Umbilical cord (tissue), 1 donor: ENCODE measurements at regions not wholly inside any gene's neighbourhood (a gene's known extent, or its start where the extent isn't known, plus 50 kb on each side); places are given as distances from the start of the nearest gene placed in this dataset.
"Not testable (repeated sequence)": the region's sequence is repeated elsewhere in the genome, so short reads cannot be mapped to it uniquely, and the experiment has no call there.

Experiments
- DNase-seq: peaks from one replicate; pipeline ENCODE4 v3.0.0-alpha.2; 2015; ENCODE audit warnings: low spot score

GRCh38 chr6:72533606-72534005, 88.3 kb upstream of the KCNQ5 start:
- peak; percentile 39 for DNase-seq

DNA sequence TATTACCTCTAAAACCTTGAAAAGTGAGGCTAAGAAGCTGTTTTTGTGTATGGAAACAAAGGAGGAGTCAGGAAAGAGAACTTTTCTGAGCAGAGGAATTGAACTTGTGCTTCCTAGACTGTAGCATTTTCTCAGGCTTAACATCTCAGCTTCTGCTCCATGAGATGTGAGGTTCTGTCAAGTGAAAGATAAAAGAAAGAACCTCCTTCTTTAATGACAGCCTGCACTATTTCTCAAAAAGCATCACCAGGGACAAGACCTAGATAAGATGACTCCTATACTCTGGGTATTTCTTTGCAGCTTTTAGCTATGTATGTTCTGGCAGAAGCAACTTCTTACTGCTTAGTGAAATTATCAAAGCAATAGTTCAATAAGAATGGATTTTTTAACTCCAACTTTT, 87.6 kb upstream of the KCNQ5 start:
- peak; percentile 90 for DNase-seq

- DNase-seq: no peak
Measured at GRCh38 chr6:72535124-72535523, 86.7 kb upstream of the KCNQ5 start.

GRCh38 chr6:72547020-72547419, 74.8 kb upstream of the KCNQ5 start:
- no peak for DNase-seq

DNA sequence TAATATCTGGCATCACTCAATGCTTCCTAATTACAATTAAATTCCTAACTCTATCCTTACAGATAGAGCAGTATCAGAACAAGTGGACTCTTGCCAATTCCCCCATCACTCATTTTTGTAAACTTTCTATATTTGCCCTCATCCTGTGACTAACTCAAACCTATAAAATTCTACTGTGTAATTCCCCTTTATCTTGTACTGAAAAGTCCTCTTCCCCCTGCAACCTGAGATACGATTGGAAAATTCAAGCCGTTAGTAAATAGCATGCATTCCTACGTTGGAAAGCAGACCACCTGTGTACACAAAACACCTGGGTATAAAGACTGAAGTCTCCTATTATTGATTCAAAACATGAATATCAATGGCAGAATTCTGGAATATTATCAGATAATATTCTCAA, 70.4 kb upstream of the KCNQ5 start:
- DNase-seq: no peak

DNA sequence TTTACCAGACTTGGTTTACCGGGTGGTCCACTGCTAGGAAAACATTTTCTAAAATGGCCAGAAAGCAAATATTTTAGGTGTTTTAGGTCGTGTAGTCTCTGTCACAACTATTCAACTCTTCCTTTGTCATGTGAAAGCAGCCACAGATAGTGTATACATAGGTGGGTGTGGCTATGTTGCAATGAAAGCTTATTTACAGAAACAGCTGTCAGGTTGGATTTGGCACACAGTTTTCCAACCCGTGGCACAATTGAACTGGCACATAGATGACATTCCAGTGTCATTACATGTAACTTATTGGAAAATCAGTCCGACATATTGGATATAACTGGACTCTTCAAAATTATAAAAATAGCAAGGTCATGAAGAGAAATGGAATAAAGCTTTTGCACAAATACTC, 68.9 kb upstream of the KCNQ5 start:
- no peak for DNase-seq

GRCh38 chr6:72553531-72554511, 68.0 kb upstream of the KCNQ5 start:
- peak; percentile 33 for DNase-seq

DNA sequence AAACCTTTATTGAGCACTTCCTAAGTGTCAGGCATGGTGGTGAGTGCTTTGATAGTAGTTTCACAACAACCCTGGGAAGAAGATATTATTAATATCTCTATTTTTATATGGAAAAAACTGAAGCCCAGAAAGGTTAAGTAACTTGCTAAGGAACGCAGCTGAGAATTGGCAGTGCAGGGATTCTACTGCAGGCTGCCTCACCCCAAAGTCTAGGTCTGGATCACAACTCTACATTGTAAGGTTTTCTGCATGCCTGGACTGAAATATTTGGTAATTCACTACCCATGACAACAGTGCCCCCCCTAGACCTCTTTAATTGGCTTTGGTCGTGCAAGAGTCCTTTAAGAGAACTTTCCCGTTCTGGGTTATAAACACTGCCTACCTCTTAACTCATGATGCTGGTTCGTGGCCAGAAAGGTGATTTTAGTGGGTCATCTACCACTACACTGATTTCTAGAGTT, 67.1 kb upstream of the KCNQ5 start:
- peak; percentile 30 for DNase-seq

GRCh38 chr6:72559067-72559466, 62.8 kb upstream of the KCNQ5 start:
- no peak for DNase-seq

GRCh38 chr6:72559555-72559954, 62.3 kb upstream of the KCNQ5 start:
- DNase-seq: peak; percentile 12

DNA sequence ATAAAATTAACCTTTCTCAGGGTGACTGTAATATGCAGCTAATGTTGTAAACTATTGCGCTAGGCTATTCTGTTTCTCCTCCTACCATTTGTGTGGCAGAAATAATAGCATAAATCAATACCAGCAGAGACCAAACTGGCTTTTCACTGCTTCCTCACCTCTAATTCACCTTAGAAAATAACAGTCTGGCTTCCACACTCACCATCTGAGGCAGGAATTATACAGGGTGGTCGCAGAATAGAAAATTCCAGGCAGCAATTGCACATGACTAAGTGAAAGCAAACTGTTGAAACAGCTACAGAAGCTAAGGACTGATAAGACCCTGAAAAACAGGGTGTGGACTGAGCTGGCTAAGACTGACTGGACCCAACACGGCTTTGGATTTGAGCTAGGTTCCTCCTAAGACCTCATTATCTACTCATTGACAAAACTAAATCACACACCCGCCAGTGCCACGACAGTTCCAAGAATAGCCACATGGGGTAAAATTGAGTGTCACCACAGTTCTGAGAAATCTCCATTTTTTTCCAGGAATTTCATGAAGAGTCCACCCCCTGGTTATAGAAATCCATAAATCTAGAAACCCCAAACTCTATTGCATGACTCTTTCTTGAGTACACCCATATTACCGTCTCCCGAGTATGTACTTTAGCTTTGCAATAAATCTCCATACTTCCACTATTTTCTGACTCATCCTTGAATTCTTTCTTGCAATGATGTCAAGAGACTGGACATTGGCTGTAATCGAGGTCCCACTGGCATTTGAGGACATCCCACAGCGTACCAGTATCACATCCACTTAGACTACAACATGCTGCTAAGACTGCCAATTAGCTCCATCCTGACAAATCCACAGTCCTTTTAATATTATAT, 60.9 kb upstream of the KCNQ5 start:
- DNase-seq: peak; percentile 20

DNA sequence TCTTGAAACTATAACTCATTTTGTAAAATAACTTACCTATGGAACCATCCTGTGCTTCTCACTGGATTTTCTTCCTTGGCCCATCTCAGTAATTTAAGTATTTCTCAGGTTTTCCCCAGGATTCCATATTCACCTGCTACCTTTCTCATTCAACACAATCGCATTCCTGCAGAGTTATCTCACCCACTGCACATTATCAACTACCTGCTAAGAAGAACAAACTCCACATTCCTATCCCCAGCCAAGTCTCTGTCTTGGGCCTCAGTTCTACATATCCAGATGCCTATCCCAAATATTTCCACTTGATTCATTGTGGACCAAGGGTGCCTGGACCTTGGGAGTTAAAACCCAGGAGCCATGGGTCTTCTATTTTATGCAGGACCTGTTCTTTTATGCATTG, 60.2 kb upstream of the KCNQ5 start:
- no peak for DNase-seq

- no peak for DNase-seq
Measured at GRCh38 chr6:72564231-72564630, 57.6 kb upstream of the KCNQ5 start.

- DNase-seq: not testable (repeated sequence)
Measured at GRCh38 chr6:72571993-72572392, 49.9 kb upstream of the KCNQ5 start.
